ENCODE measurements at regions not wholly inside any gene's neighbourhood (a gene's known extent, or its start where the extent isn't known, plus 50 kb on each side); places are given as distances from the start of the nearest gene placed in this dataset.

DNA sequence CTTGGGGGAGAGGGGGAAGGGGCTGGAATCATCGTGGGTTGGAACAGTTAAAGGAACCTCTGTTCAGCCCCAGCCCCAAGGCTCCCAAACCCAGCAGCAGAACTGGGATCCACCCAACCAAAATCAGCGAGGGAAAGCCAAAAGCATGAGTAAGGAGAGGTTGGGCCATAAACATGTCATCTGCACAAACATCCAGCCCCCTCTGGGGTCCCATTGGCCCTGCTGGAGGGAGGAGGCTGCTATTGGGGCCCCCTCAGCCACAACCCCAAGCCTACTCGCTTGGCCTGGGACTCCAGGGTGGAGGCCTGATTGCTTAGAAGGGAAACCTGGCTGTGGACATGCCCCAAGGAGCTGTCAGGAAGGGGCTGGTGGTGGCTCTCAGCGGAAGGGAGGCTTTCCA is 154.9 kb downstream of the FGF18 start:
- H2AFZ ChIP-seq (ENCODE audit: insufficient read depth, low read depth, low read length, poor library complexity, severe bottlenecking): no peak overlapping the region
- POLR2A ChIA-PET: no interaction called here
- H3K27ac ChIP-seq (ENCODE audit: low read length in 2 of 2): no peak overlapping the region
- no peaks in the 10 kb centered on the region for H4K20me1 ChIP-seq (ENCODE audit: control insufficient read depth, insufficient read depth, low read length, poor library complexity, severe bottlenecking)
- WGBS (ENCODE audit: insufficient coverage): 84% methylated on average over 2 of the region's 4 CpGs
- TF ChIP-seq CTCF (IDR thresholded peaks at IDR 0.05): no peak
- TF ChIP-seq EZH2 (IDR thresholded peaks at IDR 0.05; ENCODE audit: borderline replicate concordance, insufficient read depth, low read depth, low read length, poor library complexity, severe bottlenecking): no peak
- CTCF ChIA-PET: no interaction called here
- no peak overlapping the region for H3K4me3 Mint-ChIP-seq
- no peak overlapping the region for H3K9ac ChIP-seq (ENCODE audit: low read length)
- no peaks in the 10 kb centered on the region for H3K4me1 ChIP-seq (ENCODE audit: control insufficient read depth in 2 of 2, insufficient read depth in 2 of 2, low read length in 2 of 2)
- H3K27me3 ChIP-seq (replicated peaks in 1 of 4; ENCODE audit: control extremely low read depth in 1 of 4, control insufficient read depth in 3 of 4, insufficient read depth in 4 of 4, low read length in 3 of 4): peaks cover 0 to 4% (median 0%) of the 10 kb centered on the region in 4 experiments
- H3K9me3 Mint-ChIP-seq (ENCODE audit: insufficient read depth): peaks cover 8% of the 10 kb centered on the region
- no peak overlapping the region for H3K4me2 ChIP-seq (replicated peaks; ENCODE audit: low read depth, low read length, poor library complexity, severe bottlenecking)
- H3K27me3 Mint-ChIP-seq: peaks cover 11% of the 10 kb centered on the region
- H3K9me3 ChIP-seq (ENCODE audit: control extremely low read depth in 1 of 3, control insufficient read depth in 2 of 3, insufficient read depth in 1 of 3, low read length in 2 of 3): peaks cover 0 to 14% (median 2%) of the 10 kb centered on the region in 3 donors
- DNase-seq (no peak), ATAC-seq (ENCODE audit: low read depth) (no peak)
- H3K4me3 ChIP-seq (ENCODE audit: control extremely low read depth in 1 of 5, extremely low read depth in 1 of 5, insufficient read depth in 1 of 5, low read depth in 2 of 5, low read length in 4 of 5): no peak overlapping the region
- no peaks in the 10 kb centered on the region for H3K4me1 Mint-ChIP-seq
- no peaks in the 10 kb centered on the region for H3K79me2 ChIP-seq (ENCODE audit: control insufficient read depth, insufficient read depth, low read length)
- no peak overlapping the region for H3K27ac Mint-ChIP-seq
- H3K36me3 ChIP-seq (replicated peaks in 1 of 2; ENCODE audit: control extremely low read depth in 1 of 2, control insufficient read depth in 1 of 2, extremely low read depth in 1 of 2, insufficient read depth in 2 of 2, low read length in 1 of 2): no peaks in the 10 kb centered on the region
- intact Hi-C loops (cut with micrococcal nuclease): no loop called here

DNA sequence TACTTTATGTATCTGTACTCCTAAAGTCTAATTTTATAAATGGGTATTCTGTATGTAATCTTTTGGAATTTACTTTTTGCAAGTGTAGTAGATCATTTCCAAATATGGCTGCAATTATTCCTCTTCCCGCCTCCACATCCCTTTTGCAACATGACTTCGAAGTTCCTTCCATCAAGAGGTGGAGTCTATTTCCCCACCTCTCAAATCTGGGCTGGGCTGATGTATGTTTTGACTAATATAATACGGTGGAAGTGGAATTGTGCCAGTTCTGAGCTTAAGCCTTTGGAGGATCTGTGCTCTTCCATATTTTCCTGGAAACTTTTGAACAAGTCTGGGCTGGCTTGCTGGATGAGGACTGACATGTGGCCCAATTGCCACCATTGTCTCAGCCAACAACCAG is 155.9 kb downstream of the FGF18 start:
- H3K27me3 ChIP-seq (replicated peaks in 1 of 4; ENCODE audit: control extremely low read depth in 1 of 4, control insufficient read depth in 3 of 4, insufficient read depth in 4 of 4, low read length in 3 of 4): peaks cover 0 to 4% (median 0%) of the 10 kb centered on the region in 4 experiments
- intact Hi-C loops (cut with micrococcal nuclease): no loop called here
- no peak overlapping the region for H3K4me2 ChIP-seq (replicated peaks; ENCODE audit: low read depth, low read length, poor library complexity, severe bottlenecking)
- H2AFZ ChIP-seq (ENCODE audit: insufficient read depth, low read depth, low read length, poor library complexity, severe bottlenecking): no peak overlapping the region
- ChIA-PET POLR2A (no interaction called here), CTCF (no interaction called here)
- H3K79me2 ChIP-seq (ENCODE audit: control insufficient read depth, insufficient read depth, low read length): no peaks in the 10 kb centered on the region
- H3K27ac ChIP-seq (ENCODE audit: low read length in 2 of 2): no peak overlapping the region
- H3K4me1 Mint-ChIP-seq: no peaks in the 10 kb centered on the region
- WGBS (ENCODE audit: insufficient coverage): 80% methylated on average over 1 of the region's 3 CpGs
- no peak overlapping the region for H3K27ac Mint-ChIP-seq
- no peaks in the 10 kb centered on the region for H3K36me3 ChIP-seq (replicated peaks in 1 of 2; ENCODE audit: control extremely low read depth in 1 of 2, control insufficient read depth in 1 of 2, extremely low read depth in 1 of 2, insufficient read depth in 2 of 2, low read length in 1 of 2)
- peaks cover 0 to 12% (median 0%) of the 10 kb centered on the region in 3 donors for H3K9me3 ChIP-seq (ENCODE audit: control extremely low read depth in 1 of 3, control insufficient read depth in 2 of 3, insufficient read depth in 1 of 3, low read length in 2 of 3)
- peaks cover 7% of the 10 kb centered on the region for H3K27me3 Mint-ChIP-seq
- H3K4me3 ChIP-seq (ENCODE audit: control extremely low read depth in 1 of 5, extremely low read depth in 1 of 5, insufficient read depth in 1 of 5, low read depth in 2 of 5, low read length in 4 of 5): no peak overlapping the region
- ATAC-seq (ENCODE audit: low read depth) (no peak), DNase-seq (no peak)
- TF ChIP-seq EZH2 (IDR thresholded peaks at IDR 0.05; ENCODE audit: borderline replicate concordance, insufficient read depth, low read depth, low read length, poor library complexity, severe bottlenecking): no peak
- TF ChIP-seq CTCF (IDR thresholded peaks at IDR 0.05): no peak
- H3K9me3 Mint-ChIP-seq (ENCODE audit: insufficient read depth): peaks cover 3% of the 10 kb centered on the region
- H4K20me1 ChIP-seq (ENCODE audit: control insufficient read depth, insufficient read depth, low read length, poor library complexity, severe bottlenecking): no peaks in the 10 kb centered on the region
- no peak overlapping the region for H3K4me3 Mint-ChIP-seq
- H3K9ac ChIP-seq (ENCODE audit: low read length): no peak overlapping the region
- H3K4me1 ChIP-seq (ENCODE audit: control insufficient read depth in 2 of 2, insufficient read depth in 2 of 2, low read length in 2 of 2): no peaks in the 10 kb centered on the region
